CD14-positive monocyte (primary cell): ENCODE measurements at regions not wholly inside any gene's neighbourhood (a gene's known extent, or its start where the extent isn't known, plus 50 kb on each side); places are given as distances from the start of the nearest gene placed in this dataset.

ENCODE experiments used
- DNase-seq, 3 donors: peaks; one replicate each; pipeline ENCODE4 v3.0.0-alpha.2; 2011 to 2022
- H2AFZ ChIP-seq: 2 replicates; pipeline ENCODE4 v1.6.0; 2012; ENCODE audit warnings: mild to moderate bottlenecking, low read depth, low read length, inconsistent platforms; ENCODE audit not compliant: insufficient read depth, poor library complexity, severe bottlenecking
- H3K27ac ChIP-seq, 2 donors: 1 replicate in 1 of 2; 2 replicates in 1 of 2; pipeline ENCODE4 v1.5.1; 2012 to 2013; ENCODE audit warnings: low read length in 2 of 2, control low read depth in 1 of 2, inconsistent platforms in 1 of 2, low read depth in 1 of 2, mild to moderate bottlenecking in 1 of 2
- H3K27me3 ChIP-seq, 2 donors: one replicate each; pipeline versions ENCODE4 v1.6.0 to v1.6.1; 2011 to 2013; ENCODE audit warnings: low read length in 2 of 2; ENCODE audit not compliant: control insufficient read depth in 2 of 2, insufficient read depth in 2 of 2
- H3K36me3 ChIP-seq, 2 donors: replicated peaks in 1 of 2; 1 replicate in 1 of 2; 2 replicates in 1 of 2; pipeline versions ENCODE4 v1.5.1 to v1.6.1; 2012 to 2013; ENCODE audit warnings: low read length in 2 of 2, control low read depth in 1 of 2, inconsistent platforms in 1 of 2, mild to moderate bottlenecking in 1 of 2; ENCODE audit not compliant: insufficient read depth in 2 of 2, control insufficient read depth in 1 of 2
- H3K4me1 ChIP-seq, 2 donors: 1 replicate in 1 of 2; 2 replicates in 1 of 2; pipeline versions ENCODE4 v1.5.1 to v1.6.1; 2012 to 2013; ENCODE audit warnings: low read length in 2 of 2, control low read depth in 1 of 2, inconsistent platforms in 1 of 2, mild to moderate bottlenecking in 1 of 2, moderate library complexity in 1 of 2; ENCODE audit not compliant: insufficient read depth in 2 of 2, control insufficient read depth in 1 of 2
- H3K4me2 ChIP-seq: replicated peaks from 2 replicates; pipeline ENCODE3; 2012; ENCODE audit warnings: low read length, moderate library complexity, mild to moderate bottlenecking; ENCODE audit not compliant: poor library complexity, severe bottlenecking; ENCODE audit errors: extremely low read depth
- H3K4me3 ChIP-seq, 3 experiments: fragments of 200-600 bp in 1 of 3; sonication (generic) in 1 of 3; replicated peaks in 1 of 3; 1 replicate in 2 of 3; 2 replicates in 1 of 3; pipeline ENCODE4 v1.5.1; 2011 to 2013; ENCODE audit warnings: low read length in 3 of 3, mild to moderate bottlenecking in 3 of 3, control low read depth in 2 of 3, low read depth in 2 of 3, inconsistent platforms in 1 of 3, moderate library complexity in 1 of 3
- H3K79me2 ChIP-seq: 2 replicates; pipeline ENCODE4 v1.6.0; 2012; ENCODE audit warnings: mild to moderate bottlenecking, control low read depth, inconsistent platforms, low read length, moderate library complexity; ENCODE audit not compliant: insufficient read depth
- H3K9ac ChIP-seq: 2 replicates; pipeline ENCODE4 v1.6.0; 2017; ENCODE audit warnings: low read length, mild to moderate bottlenecking; ENCODE audit not compliant: insufficient read depth, poor library complexity, severe bottlenecking
- H3K9me3 ChIP-seq, 2 donors: replicated peaks in 1 of 2; 1 replicate in 1 of 2; 2 replicates in 1 of 2; pipeline versions ENCODE4 v1.5.1 to v1.6.1; 2012 to 2013; ENCODE audit warnings: low read length in 2 of 2, control low read depth in 1 of 2; ENCODE audit not compliant: control insufficient read depth in 1 of 2, insufficient read depth in 1 of 2
- H4K20me1 ChIP-seq: 2 replicates; pipeline ENCODE4 v1.6.0; 2012; ENCODE audit warnings: mild to moderate bottlenecking, low read length, control low read depth, moderate library complexity; ENCODE audit not compliant: insufficient read depth
- H3K27ac Mint-ChIP-seq, 7 donors: one replicate each; pipeline ENCODE4 v1.8.0; 2020; ENCODE audit warnings: mild to moderate bottlenecking in 7 of 7, mixed read lengths in 7 of 7, moderate library complexity in 6 of 7, inconsistent platforms in 2 of 7
- H3K27me3 Mint-ChIP-seq, 3 donors: one replicate each; pipeline ENCODE4 v1.8.0; 2021 to 2022; ENCODE audit warnings: low read depth in 3 of 3, mild to moderate bottlenecking in 3 of 3, mixed read lengths in 3 of 3, moderate library complexity in 3 of 3, inconsistent platforms in 1 of 3
- H3K36me3 Mint-ChIP-seq, 2 donors: one replicate each; pipeline ENCODE4 v1.8.0; 2020; ENCODE audit warnings: mixed read lengths in 2 of 2, inconsistent platforms in 1 of 2, mild to moderate bottlenecking in 1 of 2
- H3K4me1 Mint-ChIP-seq: one replicate; pipeline ENCODE4 v1.8.0; 2020; ENCODE audit warnings: mild to moderate bottlenecking, mixed read lengths
- H3K4me3 Mint-ChIP-seq, 2 donors: one replicate each; pipeline ENCODE4 v1.8.0; 2020; ENCODE audit warnings: mild to moderate bottlenecking in 2 of 2, mixed read lengths in 2 of 2, moderate library complexity in 1 of 2
- H3K9me3 Mint-ChIP-seq, 7 donors: one replicate each; pipeline ENCODE4 v1.8.0; 2020 to 2022; ENCODE audit warnings: mixed read lengths in 7 of 7, mild to moderate bottlenecking in 6 of 7, moderate library complexity in 6 of 7, inconsistent platforms in 2 of 7
- CTCF ChIP-seq: fragments of 200-600 bp; IDR thresholded peaks from one replicate; pipeline ENCODE4 v1.8.0; 2022; ENCODE audit warnings: antibody characterized with exemption, mild to moderate bottlenecking
- WGBS: methylation state at CpG from one replicate; pipeline ENCODE4 v1.1.5; 2013; ENCODE audit warnings: missing lambda C conversion rate; ENCODE audit not compliant: insufficient coverage; 5-methylcytosine and 5-hydroxymethylcytosine counted together
- intact Hi-C, 2 donors: fragments of 100-400 bp; cut with micrococcal nuclease; formaldehyde crosslinking; loops; one replicate each; pipeline versions ENCODE4 v1.15.0 to v1.15.1; 2023

- no peak overlapping the region for H3K4me2 ChIP-seq
- no peaks in the 10 kb centered on the region for H3K36me3 ChIP-seq
- H3K4me3 ChIP-seq, result no peak overlapping the region
- no peak overlapping the region for H3K9ac ChIP-seq
- no peaks in the 10 kb centered on the region for H3K27me3 ChIP-seq
- intact Hi-C loops, result no loop called here
- no peaks in the 10 kb centered on the region for H3K9me3 ChIP-seq
- no peak overlapping the region for H2AFZ ChIP-seq
- whole genome bisulfite sequencing, result 94% methylated on average over 2 of the region's 10 CpGs
- Mint-ChIP-seq H3K36me3 (no peaks in the 10 kb centered on the region), H3K4me1 (no peaks in the 10 kb centered on the region), H3K9me3 (peaks cover 0 to 9% (median 2%) of the 10 kb centered on the region in 7 donors), H3K27me3 (no peaks in the 10 kb centered on the region), H3K27ac (no peak overlapping the region), H3K4me3 (no peak overlapping the region)
- DNase-seq, result no peak
- H4K20me1 ChIP-seq, result no peaks in the 10 kb centered on the region
- no peaks in the 10 kb centered on the region for H3K79me2 ChIP-seq
- H3K27ac ChIP-seq, result no peak overlapping the region
- TF ChIP-seq CTCF, result no peak
- no peaks in the 10 kb centered on the region for H3K4me1 ChIP-seq
These were observed 256.0 kb downstream of the TMEM167A start for GRCh38 chr5:82820961-82821845.

DNA sequence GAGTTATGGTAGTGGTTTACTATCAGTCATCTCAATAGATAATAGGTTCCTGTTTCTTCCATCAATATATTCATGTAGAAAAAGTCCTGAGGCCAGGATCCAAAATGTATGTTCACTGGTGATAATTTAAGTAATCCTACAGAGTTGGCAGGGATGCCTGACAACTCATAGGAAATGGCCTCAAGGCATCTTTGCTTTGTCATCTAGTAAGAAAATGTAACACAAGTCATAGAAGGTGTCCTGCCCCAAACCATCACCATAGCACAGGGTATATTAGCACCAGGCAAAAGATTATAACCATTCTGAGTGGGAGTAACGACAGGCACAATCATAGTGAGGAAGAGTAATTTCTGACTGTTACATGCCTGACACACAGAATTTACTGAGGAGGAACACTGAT is 257.0 kb downstream of the TMEM167A start:
- Mint-ChIP-seq H3K4me3 (no peak overlapping the region), H3K36me3 (no peaks in the 10 kb centered on the region), H3K9me3 (peaks cover 0 to 7% (median 2%) of the 10 kb centered on the region in 7 donors), H3K27ac (peak overlapping the region in 1 of 7 donors; percentile 36), H3K4me1 (no peaks in the 10 kb centered on the region), H3K27me3 (no peaks in the 10 kb centered on the region)
- H3K9me3 ChIP-seq, result no peaks in the 10 kb centered on the region
- H3K27me3 ChIP-seq, result no peaks in the 10 kb centered on the region
- DNase-seq, result no peak
- H3K4me3 ChIP-seq, result no peak overlapping the region
- no peaks in the 10 kb centered on the region for H3K4me1 ChIP-seq
- no peaks in the 10 kb centered on the region for H3K36me3 ChIP-seq
- H2AFZ ChIP-seq, result no peak overlapping the region
- no peak overlapping the region for H3K9ac ChIP-seq
- no CpG with 5 or more reads among the region's 1 CpG for WGBS
- no peaks in the 10 kb centered on the region for H4K20me1 ChIP-seq
- H3K4me2 ChIP-seq, result no peak overlapping the region
- H3K79me2 ChIP-seq, result no peaks in the 10 kb centered on the region
- intact Hi-C loops, result no loop called here
- no peak overlapping the region for H3K27ac ChIP-seq
- no peak for TF ChIP-seq CTCF
